ENCODE measurements at regions not wholly inside any gene's neighbourhood (a gene's known extent, or its start where the extent isn't known, plus 50 kb on each side); places are given as distances from the start of the nearest gene placed in this dataset.

GRCh38 chr4:64564126-64564525, 154.9 kb upstream of the TECRL start:
- H3K9me3 ChIP-seq: no peaks in the 10 kb centered on the region
- intact Hi-C loops (cut with DNase I; ENCODE audit: low total_unique reads): no loop called here
- no peaks in the 10 kb centered on the region for H3K27me3 ChIP-seq
- TF ChIP-seq, protein P1, sequence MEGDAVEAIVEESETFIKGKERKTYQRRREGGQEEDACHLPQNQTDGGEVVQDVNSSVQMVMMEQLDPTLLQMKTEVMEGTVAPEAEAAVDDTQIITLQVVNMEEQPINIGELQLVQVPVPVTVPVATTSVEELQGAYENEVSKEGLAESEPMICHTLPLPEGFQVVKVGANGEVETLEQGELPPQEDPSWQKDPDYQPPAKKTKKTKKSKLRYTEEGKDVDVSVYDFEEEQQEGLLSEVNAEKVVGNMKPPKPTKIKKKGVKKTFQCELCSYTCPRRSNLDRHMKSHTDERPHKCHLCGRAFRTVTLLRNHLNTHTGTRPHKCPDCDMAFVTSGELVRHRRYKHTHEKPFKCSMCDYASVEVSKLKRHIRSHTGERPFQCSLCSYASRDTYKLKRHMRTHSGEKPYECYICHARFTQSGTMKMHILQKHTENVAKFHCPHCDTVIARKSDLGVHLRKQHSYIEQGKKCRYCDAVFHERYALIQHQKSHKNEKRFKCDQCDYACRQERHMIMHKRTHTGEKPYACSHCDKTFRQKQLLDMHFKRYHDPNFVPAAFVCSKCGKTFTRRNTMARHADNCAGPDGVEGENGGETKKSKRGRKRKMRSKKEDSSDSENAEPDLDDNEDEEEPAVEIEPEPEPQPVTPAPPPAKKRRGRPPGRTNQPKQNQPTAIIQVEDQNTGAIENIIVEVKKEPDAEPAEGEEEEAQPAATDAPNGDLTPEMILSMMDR (IDR thresholded peaks at IDR 0.05): no peak
- no peaks in the 10 kb centered on the region for H3K4me1 ChIP-seq
- no peak overlapping the region for H3K4me3 ChIP-seq
- H3K27ac ChIP-seq: no peak overlapping the region
- H3K36me3 ChIP-seq: no peaks in the 10 kb centered on the region
- no peak for DNase-seq

GRCh38 chr4:64559571-64559970, 150.3 kb upstream of the TECRL start:
- no peaks in the 10 kb centered on the region for H3K27me3 ChIP-seq
- no peak for TF ChIP-seq POLR2A (IDR thresholded peaks at IDR 0.05)
- TF ChIP-seq, protein P1 (IDR thresholded peaks at IDR 0.05): no peak
- H3K4me1 ChIP-seq: no peaks in the 10 kb centered on the region

DNA sequence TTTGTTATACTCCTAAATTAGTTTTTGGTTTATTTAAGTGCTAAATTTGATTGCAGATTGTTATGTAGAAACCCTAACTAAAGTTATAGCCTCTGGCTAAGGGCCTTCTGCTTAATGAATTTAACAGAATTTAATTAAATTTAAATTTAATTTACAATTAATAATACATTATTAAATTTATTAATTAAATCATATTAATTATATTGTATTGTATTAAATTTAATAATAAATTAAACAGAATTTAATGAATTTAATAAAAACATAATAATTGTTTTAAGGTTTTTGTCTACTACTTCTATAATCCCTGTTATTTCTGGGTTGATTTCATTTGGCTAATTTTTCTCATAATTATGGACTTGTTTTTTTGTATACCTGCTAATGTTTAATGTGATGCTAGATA, 141.9 kb upstream of the TECRL start:
- no peak overlapping the region for H3K4me3 ChIP-seq
- no peaks in the 10 kb centered on the region for H3K4me1 ChIP-seq
- no peak for DNase-seq
- H3K9me3 ChIP-seq: no peaks in the 10 kb centered on the region
- no peaks in the 10 kb centered on the region for H3K27me3 ChIP-seq
- H3K27ac ChIP-seq: no peak overlapping the region
- intact Hi-C loops (cut with DNase I; ENCODE audit: low total_unique reads): no loop called here
- no peaks in the 10 kb centered on the region for H3K36me3 ChIP-seq
- no peak for TF ChIP-seq POLR2A (IDR thresholded peaks at IDR 0.05)
- TF ChIP-seq, protein P1 (IDR thresholded peaks at IDR 0.05): no peak

More at GRCh38 chr4:64559571-64559970, 150.3 kb upstream of the TECRL start:
- Histone ChIP-seq H3K9me3 (no peaks in the 10 kb centered on the region), H3K27ac (no peak overlapping the region), H3K4me3 (no peak overlapping the region), H3K36me3 (no peaks in the 10 kb centered on the region)
- DNase-seq: no peak
- intact Hi-C loops (cut with DNase I; ENCODE audit: low total_unique reads): no loop called here

- Histone ChIP-seq H3K36me3 (no peaks in the 10 kb centered on the region), H3K4me1 (no peaks in the 10 kb centered on the region), H3K9me3 (no peaks in the 10 kb centered on the region), H3K27me3 (no peaks in the 10 kb centered on the region), H3K27ac (no peak overlapping the region), H3K4me3 (no peak overlapping the region)
- no peak for DNase-seq
- TF ChIP-seq POLR2A (IDR thresholded peaks at IDR 0.05): no peak
- TF ChIP-seq, protein P1 (IDR thresholded peaks at IDR 0.05): no peak
- intact Hi-C loops (cut with DNase I; ENCODE audit: low total_unique reads): no loop called here
Observed at GRCh38 chr4:64545593-64545992, 136.3 kb upstream of the TECRL start.

- intact Hi-C loops (cut with DNase I; ENCODE audit: low total_unique reads): no loop called here
- DNase-seq: peak in 1 of 2 donors; percentile 35
Observed at GRCh38 chr4:64539234-64539849, 130.1 kb upstream of the TECRL start.

More at GRCh38 chr4:64539234-64539849, 130.1 kb upstream of the TECRL start:
- Histone ChIP-seq H3K27me3 (peaks cover 0 to 4% of the 10 kb centered on the region in 2 donors), H3K36me3 (no peaks in the 10 kb centered on the region), H3K27ac (no peak overlapping the region), H3K9me3 (no peaks in the 10 kb centered on the region), H3K4me1 (no peaks in the 10 kb centered on the region), H3K4me3 (no peak overlapping the region)
- TF ChIP-seq POLR2A (IDR thresholded peaks at IDR 0.05): no peak
- TF ChIP-seq, protein P1 (IDR thresholded peaks at IDR 0.05): peak; percentile 58 to 70 (median 63)

All from uterus (tissue), 3 donors.